H9 (cell line): ENCODE measurements at regions not wholly inside any gene's neighbourhood (a gene's known extent, or its start where the extent isn't known, plus 50 kb on each side); places are given as distances from the start of the nearest gene placed in this dataset.

Experiments used
- DNase-seq: peaks from one replicate; pipeline ENCODE4 v3.0.0-alpha.2; 2017
- H2AFZ ChIP-seq: one replicate; pipeline ENCODE4 v1.6.1; 2013; ENCODE audit warnings: mild to moderate bottlenecking, low read length, control low read depth, moderate library complexity
- H2AK5ac ChIP-seq: 2 replicates; pipeline ENCODE4 v1.6.1; 2013; ENCODE audit warnings: low read length, control low read depth, mixed read lengths; ENCODE audit not compliant: insufficient read length
- H2BK120ac ChIP-seq: one replicate; pipeline ENCODE4 v1.6.1; 2013; ENCODE audit warnings: low read depth, mild to moderate bottlenecking, low read length, control low read depth, inconsistent platforms; ENCODE audit not compliant: poor library complexity, severe bottlenecking
- H2BK12ac ChIP-seq: 2 replicates; pipeline ENCODE4 v1.6.1; 2013; ENCODE audit warnings: low read length, control low read depth, mixed read lengths, low read depth; ENCODE audit not compliant: insufficient read length
- H2BK15ac ChIP-seq: 2 replicates; pipeline ENCODE4 v1.6.1; 2013; ENCODE audit warnings: low read depth, low read length, control low read depth
- H2BK20ac ChIP-seq: one replicate; pipeline ENCODE4 v1.6.1; 2013; ENCODE audit warnings: low read depth, mild to moderate bottlenecking, low read length, control low read depth, inconsistent platforms; ENCODE audit not compliant: poor library complexity, severe bottlenecking
- H2BK5ac ChIP-seq: 2 replicates; pipeline ENCODE4 v1.6.1; 2013; ENCODE audit warnings: low read length, control low read depth, mixed read lengths; ENCODE audit not compliant: insufficient read length
- H3K14ac ChIP-seq: 2 replicates; pipeline ENCODE4 v1.6.1; 2013; ENCODE audit warnings: low read length, control low read depth; ENCODE audit not compliant: insufficient read depth
- H3K18ac ChIP-seq: 2 replicates; pipeline ENCODE4 v1.6.1; 2013; ENCODE audit warnings: low read depth, mild to moderate bottlenecking, mixed read lengths, low read length, control low read depth; ENCODE audit not compliant: insufficient read length
- H3K23ac ChIP-seq: 2 replicates; pipeline ENCODE4 v1.6.1; 2013; ENCODE audit warnings: low read length, control low read depth, mixed read lengths, low read depth; ENCODE audit not compliant: insufficient read length
- H3K23me2 ChIP-seq: 2 replicates; pipeline ENCODE4 v1.6.1; 2013; ENCODE audit warnings: low read depth, mild to moderate bottlenecking, mixed read lengths, low read length, control low read depth; ENCODE audit not compliant: insufficient read length, poor library complexity, severe bottlenecking
- H3K27ac ChIP-seq: 2 replicates; pipeline ENCODE4 v1.5.1; 2013; ENCODE audit warnings: low read length, control low read depth, mixed read lengths, low read depth; ENCODE audit not compliant: insufficient read length
- H3K27me3 ChIP-seq: 2 replicates; pipeline ENCODE4 v1.6.1; 2013; ENCODE audit warnings: low read length, control low read depth, inconsistent platforms; ENCODE audit not compliant: insufficient read depth
- H3K4ac ChIP-seq: 2 replicates; pipeline ENCODE4 v1.6.1; 2013; ENCODE audit warnings: low read depth, mild to moderate bottlenecking, control low read depth, inconsistent platforms, low read length, moderate library complexity
- H3K4me1 ChIP-seq: 2 replicates; pipeline ENCODE4 v1.6.1; 2013; ENCODE audit warnings: low read length, control low read depth, inconsistent platforms; ENCODE audit not compliant: insufficient read depth
- H3K4me2 ChIP-seq: 2 replicates; pipeline ENCODE4 v1.6.1; 2013; ENCODE audit warnings: low read length, control low read depth, mixed read lengths; ENCODE audit not compliant: insufficient read length, insufficient read depth
- H3K56ac ChIP-seq: 2 replicates; pipeline ENCODE4 v1.6.1; 2013; ENCODE audit warnings: low read depth, mild to moderate bottlenecking, mixed read lengths, low read length, control low read depth; ENCODE audit not compliant: insufficient read length
- H3K79me1 ChIP-seq: 2 replicates; pipeline ENCODE4 v1.6.1; 2013; ENCODE audit warnings: low read depth, mild to moderate bottlenecking, moderate library complexity, low read length, control low read depth, inconsistent platforms; ENCODE audit not compliant: insufficient read depth, poor library complexity, severe bottlenecking
- H3K79me2 ChIP-seq: 2 replicates; pipeline ENCODE4 v1.6.1; 2013; ENCODE audit warnings: low read length, control low read depth, inconsistent platforms; ENCODE audit not compliant: insufficient read depth
- H3K9ac ChIP-seq: 2 replicates; pipeline ENCODE4 v1.6.1; 2013; ENCODE audit warnings: low read length, control low read depth, mixed read lengths; ENCODE audit not compliant: insufficient read length; ENCODE audit errors: extremely low read depth
- H3K9me3 ChIP-seq: one replicate; pipeline ENCODE4 v1.6.1; 2013; ENCODE audit warnings: low read depth, low read length, inconsistent platforms; ENCODE audit not compliant: control insufficient read depth
- H3T11ph ChIP-seq: one replicate; pipeline ENCODE4 v1.6.1; 2013; ENCODE audit warnings: mild to moderate bottlenecking, low read length, control low read depth, inconsistent platforms
- H4K20me1 ChIP-seq: one replicate; pipeline ENCODE4 v1.6.1; 2013; ENCODE audit not compliant: control insufficient read depth, insufficient read length, insufficient read depth
- H4K5ac ChIP-seq: 2 replicates; pipeline ENCODE4 v1.6.1; 2013; ENCODE audit warnings: low read depth, mild to moderate bottlenecking, mixed read lengths, low read length, control low read depth; ENCODE audit not compliant: insufficient read length
- H4K8ac ChIP-seq: replicated peaks from 2 replicates; pipeline ENCODE4 v1.6.1; 2013; ENCODE audit warnings: low read length, control low read depth, mixed read lengths, low read depth; ENCODE audit not compliant: insufficient read length
- H4K91ac ChIP-seq: 2 replicates; pipeline ENCODE4 v1.6.1; 2013; ENCODE audit warnings: low read depth, mild to moderate bottlenecking, moderate library complexity, mixed read lengths, low read length, control low read depth; ENCODE audit not compliant: insufficient read length
- H3K27ac Mint-ChIP-seq, 3 experiments: 2 replicates in 2 of 3; 3 replicates in 1 of 3; pipeline ENCODE4 v1.8.0; 2020 to 2021; ENCODE audit warnings: mixed read lengths in 3 of 3, mild to moderate bottlenecking in 1 of 3, moderate library complexity in 1 of 3
- H3K27me3 Mint-ChIP-seq: 2 replicates; pipeline ENCODE4 v1.8.0; 2021; ENCODE audit warnings: low read depth, mild to moderate bottlenecking, moderate library complexity, mixed read lengths
- H3K36me3 Mint-ChIP-seq, 3 experiments: 2 replicates in 2 of 3; 3 replicates in 1 of 3; pipeline ENCODE4 v1.8.0; 2020 to 2021; ENCODE audit warnings: low read depth in 3 of 3, mixed read lengths in 3 of 3; ENCODE audit not compliant: insufficient read depth in 1 of 3
- H3K4me1 Mint-ChIP-seq, 2 experiments: 2 replicates each; pipeline ENCODE4 v1.8.0; 2020; ENCODE audit warnings: mixed read lengths in 2 of 2
- H3K4me3 Mint-ChIP-seq, 2 experiments: 2 replicates in 1 of 2; 3 replicates in 1 of 2; pipeline ENCODE4 v1.8.0; 2020 to 2021; ENCODE audit warnings: mild to moderate bottlenecking in 2 of 2, mixed read lengths in 2 of 2, moderate library complexity in 1 of 2
- H3K9me3 Mint-ChIP-seq, 2 experiments: 2 replicates in 1 of 2; 3 replicates in 1 of 2; pipeline ENCODE4 v1.8.0; 2020; ENCODE audit warnings: mild to moderate bottlenecking in 2 of 2, mixed read lengths in 2 of 2, moderate library complexity in 1 of 2
- WGBS: extraction: QIAGEN DNeasy Blood & Tissue Kit; methylation state at CpG from one replicate; pipeline ENCODE4 v1.1.7; 2013; ENCODE audit warnings: missing lambda C conversion rate, low lambda C conversion rate, mixed read lengths; ENCODE audit not compliant: insufficient read length; ENCODE audit errors: extremely low coverage; 5-methylcytosine and 5-hydroxymethylcytosine counted together
- TF ChIP-seq, protein P1 (sequence below): fragments of 200-600 bp; sonication (generic); conservative IDR thresholded peaks from 3 replicates; pipeline ENCODE4 v1.8.0; 2021; ENCODE audit warnings: antibody characterized with exemption, mild to moderate bottlenecking

DNA sequence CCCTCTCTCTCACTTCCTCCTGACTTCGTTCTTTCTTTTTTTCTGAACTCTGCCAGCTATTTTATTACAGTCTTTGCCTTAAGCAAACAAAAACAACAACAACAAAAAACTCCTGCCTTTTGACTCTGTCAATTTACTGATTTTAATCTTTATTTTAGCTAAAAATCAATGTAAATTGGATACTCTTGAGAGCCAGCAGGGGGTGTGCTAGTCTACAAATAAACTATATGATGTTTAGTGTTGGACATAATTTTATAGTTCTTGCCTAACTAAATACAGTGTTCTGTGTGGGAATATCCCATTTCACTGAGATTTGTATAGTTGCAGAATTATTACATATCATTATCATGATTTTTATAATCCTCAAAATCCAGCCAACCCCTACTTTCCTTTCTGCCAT is 1199.9 kb upstream of the SPRY2 start:
- peak overlapping the region in 2 of 3 experiments; percentile 78 to 95; a peak in 4 of 7 replicates for H3K27ac Mint-ChIP-seq
- Histone ChIP-seq H2AFZ (no peak overlapping the region), H3K9ac (no peak overlapping the region), H4K5ac (no peak overlapping the region), H3K56ac (no peak overlapping the region), H3K4me2 (no peak overlapping the region), H4K20me1 (no peaks in the 10 kb centered on the region), H3K79me2 (no peaks in the 10 kb centered on the region), H3K27ac (no peak overlapping the region), H2BK20ac (no peak overlapping the region), H2BK15ac (no peak overlapping the region), H3T11ph (no peak overlapping the region), H4K91ac (no peak overlapping the region), H3K23me2 (no peaks in the 10 kb centered on the region), H3K14ac (no peak overlapping the region), H3K23ac (no peak overlapping the region), H2BK12ac (no peak overlapping the region), H3K27me3 (no peaks in the 10 kb centered on the region), H4K8ac (no peak overlapping the region), H3K9me3 (no peaks in the 10 kb centered on the region), H3K18ac (no peak overlapping the region), H3K4me1 (peaks cover 3% of the 10 kb centered on the region; the same call in 1 of the 2 replicates), H3K79me1 (no peaks in the 10 kb centered on the region), H2BK120ac (no peak overlapping the region), H2BK5ac (no peak overlapping the region), H2AK5ac (no peak overlapping the region), H3K4ac (no peak overlapping the region)
- TF ChIP-seq, protein P1, sequence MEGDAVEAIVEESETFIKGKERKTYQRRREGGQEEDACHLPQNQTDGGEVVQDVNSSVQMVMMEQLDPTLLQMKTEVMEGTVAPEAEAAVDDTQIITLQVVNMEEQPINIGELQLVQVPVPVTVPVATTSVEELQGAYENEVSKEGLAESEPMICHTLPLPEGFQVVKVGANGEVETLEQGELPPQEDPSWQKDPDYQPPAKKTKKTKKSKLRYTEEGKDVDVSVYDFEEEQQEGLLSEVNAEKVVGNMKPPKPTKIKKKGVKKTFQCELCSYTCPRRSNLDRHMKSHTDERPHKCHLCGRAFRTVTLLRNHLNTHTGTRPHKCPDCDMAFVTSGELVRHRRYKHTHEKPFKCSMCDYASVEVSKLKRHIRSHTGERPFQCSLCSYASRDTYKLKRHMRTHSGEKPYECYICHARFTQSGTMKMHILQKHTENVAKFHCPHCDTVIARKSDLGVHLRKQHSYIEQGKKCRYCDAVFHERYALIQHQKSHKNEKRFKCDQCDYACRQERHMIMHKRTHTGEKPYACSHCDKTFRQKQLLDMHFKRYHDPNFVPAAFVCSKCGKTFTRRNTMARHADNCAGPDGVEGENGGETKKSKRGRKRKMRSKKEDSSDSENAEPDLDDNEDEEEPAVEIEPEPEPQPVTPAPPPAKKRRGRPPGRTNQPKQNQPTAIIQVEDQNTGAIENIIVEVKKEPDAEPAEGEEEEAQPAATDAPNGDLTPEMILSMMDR: peak; percentile 62
- H3K9me3 Mint-ChIP-seq: peaks cover 8 to 13% of the 10 kb centered on the region in 2 experiments
- H3K36me3 Mint-ChIP-seq: peaks cover 6 to 19% (median 8%) of the 10 kb centered on the region in 3 experiments
- WGBS: no CpG with 5 or more reads among the region's 1 CpG
- DNase-seq: no peak
- H3K4me3 Mint-ChIP-seq: no peak overlapping the region
- peaks cover 18 to 24% of the 10 kb centered on the region in 2 experiments for H3K4me1 Mint-ChIP-seq
- no peaks in the 10 kb centered on the region; the same call in 1 of the 2 replicates for H3K27me3 Mint-ChIP-seq
